SK-N-SH (cell line): ENCODE measurements at regions not wholly inside any gene's neighbourhood (a gene's known extent, or its start where the extent isn't known, plus 50 kb on each side); places are given as distances from the start of the nearest gene placed in this dataset.

ENCODE experiments used
- ELF1 ChIP-seq: IDR thresholded peaks from 2 replicates; pipeline ENCODE4 v1.4.0; 2012
- EZH2phosphoT487 ChIP-seq: fragments of 200-600 bp; sonication (generic); IDR thresholded peaks from 2 replicates; pipeline ENCODE4 v1.6.1; 2017; ENCODE audit warnings: low read depth, mixed run types, mild to moderate bottlenecking, antibody characterized with exemption, moderate library complexity, borderline replicate concordance
- FOXM1 ChIP-seq: IDR thresholded peaks from 2 replicates; pipeline ENCODE4 v1.4.0; 2012; ENCODE audit warnings: low read depth, mild to moderate bottlenecking
- GATA2 ChIP-seq: sonication (generic); formaldehyde crosslinking; IDR thresholded peaks from 2 replicates; pipeline ENCODE4 v1.5.0; 2020; ENCODE audit warnings: mild to moderate bottlenecking, missing genetic modification reagents
- MEF2A ChIP-seq: IDR thresholded peaks from 2 replicates; pipeline ENCODE4 v1.4.0; 2012; ENCODE audit warnings: low read depth, borderline replicate concordance
- MXI1 ChIP-seq: IDR thresholded peaks from 2 replicates; pipeline ENCODE4 v1.6.1; 2012; ENCODE audit warnings: mild to moderate bottlenecking, low read depth, low read length, improper control_type of control experiment
- POLR2AphosphoS5 ChIP-seq: IDR thresholded peaks from 2 replicates; pipeline ENCODE4 v1.6.1; 2012; ENCODE audit warnings: low read depth, low read length
- RFX5 ChIP-seq: IDR thresholded peaks from 2 replicates; pipeline ENCODE4 v1.6.1; 2012; ENCODE audit warnings: mild to moderate bottlenecking, improper control_type of control experiment, low read length
- RXRA ChIP-seq: IDR thresholded peaks from 2 replicates; pipeline ENCODE4 v1.4.0; 2012; ENCODE audit warnings: low read depth, mild to moderate bottlenecking, borderline replicate concordance
- SIN3A ChIP-seq: IDR thresholded peaks from 2 replicates; pipeline ENCODE4 v1.6.1; 2012; ENCODE audit warnings: low read depth, mild to moderate bottlenecking, low read length, moderate library complexity, borderline replicate concordance
- SMC3 ChIP-seq: IDR thresholded peaks from 2 replicates; pipeline ENCODE4 v1.6.1; 2012; ENCODE audit warnings: low read depth, low read length, improper control_type of control experiment
- TF ChIP-seq, protein P1 (sequence below): fragments of 200-600 bp; sonication (generic); IDR thresholded peaks from 2 replicates; pipeline ENCODE4 v1.6.1; 2017; ENCODE audit warnings: antibody characterized with exemption, mild to moderate bottlenecking, moderate library complexity
- TF ChIP-seq, protein P2 (sequence below): fragments of 150-350 bp; IDR thresholded peaks from 2 replicates; pipeline ENCODE4 v1.6.1; 2017; ENCODE audit warnings: antibody characterized with exemption, low read length, low read depth, borderline replicate concordance
- TF ChIP-seq, protein P3 (sequence below): IDR thresholded peaks from 2 replicates; pipeline ENCODE4 v1.4.0; 2012; ENCODE audit warnings: low read depth, borderline replicate concordance

DNA sequence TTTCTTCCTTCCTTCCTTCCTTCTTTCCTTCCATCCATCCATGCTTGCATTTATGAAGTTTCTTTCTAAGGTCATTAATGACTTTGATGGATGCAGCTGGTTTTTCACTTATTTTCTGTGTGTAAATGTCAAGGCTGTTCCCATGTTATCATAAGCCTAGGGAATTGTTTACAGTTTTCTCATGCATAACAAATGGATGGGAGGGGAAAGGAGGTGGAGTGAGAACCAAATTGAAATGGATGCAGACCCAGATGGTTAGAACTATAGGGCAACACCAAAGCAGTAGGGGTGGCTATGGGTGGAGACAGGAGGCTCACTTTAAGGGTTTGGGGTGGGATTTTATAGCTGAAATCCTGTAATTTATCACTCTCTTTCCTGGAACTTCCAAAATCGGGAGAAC lies 146.2 kb downstream of the TPH2 start:
- TF ChIP-seq MEF2A (no peak), SMC3 (no peak), EZH2phosphoT487 (no peak), POLR2AphosphoS5 (no peak), RFX5 (no peak), SIN3A (no peak), ELF1 (no peak), MXI1 (no peak), GATA2 (CRISPR knock-in tag) (no peak), FOXM1 (no peak), RXRA (no peak)
- TF ChIP-seq, protein P1, sequence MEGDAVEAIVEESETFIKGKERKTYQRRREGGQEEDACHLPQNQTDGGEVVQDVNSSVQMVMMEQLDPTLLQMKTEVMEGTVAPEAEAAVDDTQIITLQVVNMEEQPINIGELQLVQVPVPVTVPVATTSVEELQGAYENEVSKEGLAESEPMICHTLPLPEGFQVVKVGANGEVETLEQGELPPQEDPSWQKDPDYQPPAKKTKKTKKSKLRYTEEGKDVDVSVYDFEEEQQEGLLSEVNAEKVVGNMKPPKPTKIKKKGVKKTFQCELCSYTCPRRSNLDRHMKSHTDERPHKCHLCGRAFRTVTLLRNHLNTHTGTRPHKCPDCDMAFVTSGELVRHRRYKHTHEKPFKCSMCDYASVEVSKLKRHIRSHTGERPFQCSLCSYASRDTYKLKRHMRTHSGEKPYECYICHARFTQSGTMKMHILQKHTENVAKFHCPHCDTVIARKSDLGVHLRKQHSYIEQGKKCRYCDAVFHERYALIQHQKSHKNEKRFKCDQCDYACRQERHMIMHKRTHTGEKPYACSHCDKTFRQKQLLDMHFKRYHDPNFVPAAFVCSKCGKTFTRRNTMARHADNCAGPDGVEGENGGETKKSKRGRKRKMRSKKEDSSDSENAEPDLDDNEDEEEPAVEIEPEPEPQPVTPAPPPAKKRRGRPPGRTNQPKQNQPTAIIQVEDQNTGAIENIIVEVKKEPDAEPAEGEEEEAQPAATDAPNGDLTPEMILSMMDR = no peak
- TF ChIP-seq, protein P2, sequence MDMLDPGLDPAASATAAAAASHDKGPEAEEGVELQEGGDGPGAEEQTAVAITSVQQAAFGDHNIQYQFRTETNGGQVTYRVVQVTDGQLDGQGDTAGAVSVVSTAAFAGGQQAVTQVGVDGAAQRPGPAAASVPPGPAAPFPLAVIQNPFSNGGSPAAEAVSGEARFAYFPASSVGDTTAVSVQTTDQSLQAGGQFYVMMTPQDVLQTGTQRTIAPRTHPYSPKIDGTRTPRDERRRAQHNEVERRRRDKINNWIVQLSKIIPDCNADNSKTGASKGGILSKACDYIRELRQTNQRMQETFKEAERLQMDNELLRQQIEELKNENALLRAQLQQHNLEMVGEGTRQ = no peak
- TF ChIP-seq, protein P3, sequence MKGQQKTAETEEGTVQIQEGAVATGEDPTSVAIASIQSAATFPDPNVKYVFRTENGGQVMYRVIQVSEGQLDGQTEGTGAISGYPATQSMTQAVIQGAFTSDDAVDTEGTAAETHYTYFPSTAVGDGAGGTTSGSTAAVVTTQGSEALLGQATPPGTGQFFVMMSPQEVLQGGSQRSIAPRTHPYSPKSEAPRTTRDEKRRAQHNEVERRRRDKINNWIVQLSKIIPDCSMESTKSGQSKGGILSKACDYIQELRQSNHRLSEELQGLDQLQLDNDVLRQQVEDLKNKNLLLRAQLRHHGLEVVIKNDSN = no peak
